Small intestine (tissue), 7 donors: ENCODE measurements at regions not wholly inside any gene's neighbourhood (a gene's known extent, or its start where the extent isn't known, plus 50 kb on each side); places are given as distances from the start of the nearest gene placed in this dataset.

Experiments
- DNase-seq, 2 donors: peaks; one replicate each; pipeline versions ENCODE4 v3.0.0 to v3.0.0-alpha.2; 2013
- FAIRE-seq: peaks from 2 replicates; lab custom pipeline; 2012; peaks lifted over from hg19 to GRCh38; lab: Jason Lieb, UNC
- H3K27ac ChIP-seq, 3 donors: one replicate each; pipeline ENCODE4 v1.5.1; 2013; ENCODE audit warnings: low read length in 2 of 3, mild to moderate bottlenecking in 2 of 3, control low read depth in 1 of 3, inconsistent platforms in 1 of 3, low read depth in 1 of 3, moderate library complexity in 1 of 3
- H3K27me3 ChIP-seq, 3 donors: one replicate each; pipeline ENCODE4 v1.6.1; 2013; ENCODE audit warnings: low read length in 3 of 3, inconsistent platforms in 1 of 3; ENCODE audit not compliant: control insufficient read depth in 3 of 3, insufficient read depth in 3 of 3
- H3K36me3 ChIP-seq, 3 donors: one replicate each; pipeline ENCODE4 v1.6.1; 2013; ENCODE audit warnings: low read length in 3 of 3, inconsistent platforms in 1 of 3, low read depth in 1 of 3, mild to moderate bottlenecking in 1 of 3, moderate library complexity in 1 of 3; ENCODE audit not compliant: control insufficient read depth in 3 of 3, insufficient read depth in 2 of 3
- H3K4me1 ChIP-seq, 3 donors: one replicate each; pipeline ENCODE4 v1.6.1; 2013; ENCODE audit warnings: low read length in 2 of 3, inconsistent platforms in 1 of 3, low read depth in 1 of 3, mild to moderate bottlenecking in 1 of 3, moderate library complexity in 1 of 3; ENCODE audit not compliant: control insufficient read depth in 3 of 3, insufficient read depth in 2 of 3
- H3K4me3 ChIP-seq, 3 donors: one replicate each; pipeline ENCODE4 v1.5.1; 2013; ENCODE audit warnings: low read length in 3 of 3, control low read depth in 1 of 3, inconsistent platforms in 1 of 3, low read depth in 1 of 3, mild to moderate bottlenecking in 1 of 3, moderate library complexity in 1 of 3
- H3K9me3 ChIP-seq, 2 donors: one replicate each; pipeline ENCODE4 v1.6.1; 2013; ENCODE audit warnings: low read depth in 1 of 2, low read length in 1 of 2; ENCODE audit not compliant: control insufficient read depth in 2 of 2, insufficient read depth in 1 of 2
- WGBS, 3 donors: extraction: QIAGEN DNeasy Blood & Tissue Kit; methylation state at CpG; one replicate each; pipeline ENCODE4 v1.1.7; 2013; 5-methylcytosine and 5-hydroxymethylcytosine counted together
- donor health status: healthy with polysubstance abuse.
- donor health status: control.
- donor health status: control.
- donor health status: Bipolar disorder and iron deficiency.
- donor health status: healthy.

GRCh38 chr18:59777636-59778035 lies 80.4 kb upstream of the CCBE1 start:
- Histone ChIP-seq H3K9me3 (no peaks in the 10 kb centered on the region), H3K27ac (no peak overlapping the region), H3K36me3 (no peaks in the 10 kb centered on the region), H3K4me3 (no peak overlapping the region), H3K4me1 (no peaks in the 10 kb centered on the region), H3K27me3 (no peaks in the 10 kb centered on the region)
- no peak for FAIRE-seq
- 89 to 97% (median 95%) methylated on average over 5 of the region's 5 CpGs for WGBS, 3 donors
- no peak for DNase-seq

- H3K4me3 ChIP-seq: no peak overlapping the region
- 65 to 70% (median 67%) methylated on average over 3 of the region's 3 CpGs for WGBS, 3 donors
- FAIRE-seq (no peak), DNase-seq (no peak)
- H3K27ac ChIP-seq: no peak overlapping the region
- peaks cover 1 to 5% of the 10 kb centered on the region in 2 donors for H3K9me3 ChIP-seq
- no peaks in the 10 kb centered on the region for H3K36me3 ChIP-seq
- H3K4me1 ChIP-seq: no peaks in the 10 kb centered on the region
- H3K27me3 ChIP-seq: no peaks in the 10 kb centered on the region
Measured at GRCh38 chr18:59769129-59769865, 72.1 kb upstream of the CCBE1 start.

- FAIRE-seq: no peak
- WGBS, 3 donors: 63 to 76% (median 69%) methylated on average over 1 of the region's 1 CpG
Measured at GRCh38 chr18:59768409-59768808, 71.2 kb upstream of the CCBE1 start.

GRCh38 chr18:59767732-59768131 lies 70.5 kb upstream of the CCBE1 start:
- Histone ChIP-seq H3K27me3 (no peaks in the 10 kb centered on the region), H3K36me3 (no peaks in the 10 kb centered on the region), H3K4me3 (no peak overlapping the region), H3K9me3 (peaks cover 1 to 5% of the 10 kb centered on the region in 2 donors), H3K4me1 (no peaks in the 10 kb centered on the region), H3K27ac (no peak overlapping the region)
- WGBS, 3 donors: 80 to 91% (median 90%) methylated on average over 2 of the region's 2 CpGs
- no peak for DNase-seq
- no peak for FAIRE-seq

More at GRCh38 chr18:59768409-59768808, 71.2 kb upstream of the CCBE1 start:
- Histone ChIP-seq H3K4me1 (no peaks in the 10 kb centered on the region), H3K36me3 (no peaks in the 10 kb centered on the region), H3K27ac (no peak overlapping the region), H3K27me3 (no peaks in the 10 kb centered on the region), H3K9me3 (peaks cover 1 to 5% of the 10 kb centered on the region in 2 donors), H3K4me3 (no peak overlapping the region)
- no peak for DNase-seq

GRCh38 chr18:59765343-59765742 lies 68.1 kb upstream of the CCBE1 start:
- FAIRE-seq (no peak), DNase-seq (no peak)
- Histone ChIP-seq H3K27ac (no peak overlapping the region), H3K9me3 (peaks cover 0 to 5% of the 10 kb centered on the region in 2 donors), H3K4me1 (no peaks in the 10 kb centered on the region), H3K36me3 (no peaks in the 10 kb centered on the region), H3K4me3 (no peak overlapping the region), H3K27me3 (no peaks in the 10 kb centered on the region)
- 84 to 91% (median 85%) methylated on average over 4 of the region's 4 CpGs for WGBS, 3 donors

GRCh38 chr18:59764281-59764680 lies 67.1 kb upstream of the CCBE1 start:
- Histone ChIP-seq H3K4me1 (no peaks in the 10 kb centered on the region), H3K36me3 (no peaks in the 10 kb centered on the region), H3K27ac (no peak overlapping the region), H3K27me3 (no peaks in the 10 kb centered on the region), H3K9me3 (peaks cover 0 to 5% of the 10 kb centered on the region in 2 donors), H3K4me3 (no peak overlapping the region)
- no peak for DNase-seq
- WGBS, 3 donors: 63 to 69% (median 64%) methylated on average over 4 of the region's 4 CpGs
- no peak for FAIRE-seq

GRCh38 chr18:59763541-59764136 lies 66.4 kb upstream of the CCBE1 start:
- 77 to 82% (median 79%) methylated on average over 2 of the region's 2 CpGs for WGBS, 3 donors
- no peaks in the 10 kb centered on the region for H3K4me1 ChIP-seq

GRCh38 chr18:59760619-59761600 lies 63.7 kb upstream of the CCBE1 start:
- Histone ChIP-seq H3K36me3 (no peaks in the 10 kb centered on the region), H3K4me3 (no peak overlapping the region), H3K27ac (no peak overlapping the region), H3K27me3 (no peaks in the 10 kb centered on the region), H3K4me1 (no peaks in the 10 kb centered on the region), H3K9me3 (no peaks in the 10 kb centered on the region)
- FAIRE-seq (no peak), DNase-seq (no peak)
- 84 to 87% (median 86%) methylated on average over 11 of the region's 11 CpGs for WGBS, 3 donors

More at GRCh38 chr18:59763541-59764136, 66.4 kb upstream of the CCBE1 start:
- Histone ChIP-seq H3K36me3 (no peaks in the 10 kb centered on the region), H3K27me3 (no peaks in the 10 kb centered on the region), H3K4me3 (no peak overlapping the region), H3K27ac (no peak overlapping the region), H3K9me3 (peaks cover 0 to 5% of the 10 kb centered on the region in 2 donors)
- no peak for DNase-seq
- no peak for FAIRE-seq
